Occipital lobe (tissue), 1 donor: ENCODE measurements at regions not wholly inside any gene's neighbourhood (a gene's known extent, or its start where the extent isn't known, plus 50 kb on each side); places are given as distances from the start of the nearest gene placed in this dataset.
"Not testable (repeated sequence)": the region's sequence is repeated elsewhere in the genome, so short reads cannot be mapped to it uniquely, and the experiment has no call there.

Source experiments
- DNase-seq: peaks from one replicate; lab custom pipeline; 2025; lab: John Stamatoyannopoulos, UW

DNA sequence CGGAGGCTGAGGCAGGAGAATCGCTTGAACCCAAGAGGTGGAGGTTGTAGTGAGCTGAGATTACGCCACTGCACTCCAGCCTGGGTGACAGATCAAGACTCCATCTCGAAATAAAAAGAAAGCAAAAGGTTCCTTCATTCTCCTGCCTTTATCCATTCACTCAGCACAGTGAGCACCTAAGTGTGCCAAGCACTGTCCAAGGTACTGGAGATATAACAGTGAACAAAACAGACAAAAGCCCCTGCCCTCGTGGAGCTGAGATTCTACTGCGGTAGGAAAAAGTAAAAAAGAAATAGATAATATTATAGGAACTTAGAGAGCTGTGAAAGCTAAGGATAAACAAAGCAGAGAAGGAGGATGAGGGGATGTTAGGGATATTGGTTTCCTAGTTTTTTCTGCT, 235.5 kb downstream of the NPIPA7 start:
- not testable (repeated sequence) for DNase-seq

DNA sequence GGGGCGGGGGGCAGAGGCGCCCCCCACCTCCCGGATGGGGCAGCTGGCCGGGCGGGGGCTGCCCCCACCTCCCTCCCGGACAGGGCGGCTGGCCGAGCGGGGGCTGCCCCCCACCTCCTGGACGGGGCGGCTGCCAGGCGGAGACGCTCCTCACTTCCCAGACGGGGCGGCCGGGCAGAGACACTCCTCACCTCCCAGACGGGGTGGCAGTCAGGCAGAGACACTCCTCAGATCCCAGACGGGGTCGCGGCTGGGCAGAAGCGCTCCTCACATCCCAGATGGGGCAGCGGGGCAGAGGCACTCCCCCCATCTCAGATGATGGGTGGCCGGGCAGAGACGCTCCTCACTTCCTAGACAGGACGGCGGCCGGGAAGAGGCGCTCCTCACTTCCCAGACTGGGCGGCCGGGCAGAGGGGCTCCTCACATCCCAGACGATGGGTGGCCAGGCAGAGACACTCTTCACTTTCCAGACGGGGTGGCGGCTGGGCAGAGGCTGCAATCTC, 240.1 kb downstream of the NPIPA7 start:
- not testable (repeated sequence) for DNase-seq

DNA sequence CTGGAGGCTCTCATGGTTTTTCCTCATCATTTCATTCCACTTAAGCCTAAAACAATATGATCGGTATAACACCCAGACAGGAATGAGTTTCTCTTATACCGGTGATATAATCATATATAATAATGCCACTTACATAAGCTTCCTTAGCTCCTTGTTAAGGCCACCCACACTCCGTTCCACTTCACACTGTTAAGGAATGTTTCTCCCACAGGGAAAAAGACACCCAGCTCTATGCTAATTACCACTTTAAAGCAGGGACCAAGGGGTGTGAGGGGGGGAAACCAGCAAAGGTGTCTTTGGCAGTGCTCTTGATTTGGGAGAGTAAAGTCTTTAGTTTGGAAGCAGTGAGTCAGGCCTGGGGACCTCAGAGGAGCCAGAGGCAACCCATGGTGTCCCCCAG, 245.4 kb downstream of the NPIPA7 start:
- not testable (repeated sequence) for DNase-seq

DNA sequence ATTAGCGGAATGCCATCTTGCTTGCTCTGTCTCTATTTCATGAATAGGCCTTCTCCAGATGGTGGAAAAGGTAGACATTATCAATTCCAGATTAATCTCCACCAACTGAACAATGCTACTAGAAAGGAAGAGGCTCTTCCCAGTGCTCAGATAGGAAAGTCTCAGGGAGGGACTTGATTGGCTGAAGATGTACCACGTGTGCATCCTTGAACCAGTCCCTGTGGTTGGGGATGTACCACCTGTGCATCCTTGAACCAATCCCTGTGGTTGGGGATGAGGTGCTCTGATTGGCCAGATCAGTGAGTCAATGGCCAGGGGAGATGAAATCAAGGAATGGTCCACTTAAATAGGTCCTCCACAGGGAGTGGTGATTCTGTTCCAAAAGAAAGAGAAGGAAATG, 246.2 kb downstream of the NPIPA7 start:
- not testable (repeated sequence) for DNase-seq

DNA sequence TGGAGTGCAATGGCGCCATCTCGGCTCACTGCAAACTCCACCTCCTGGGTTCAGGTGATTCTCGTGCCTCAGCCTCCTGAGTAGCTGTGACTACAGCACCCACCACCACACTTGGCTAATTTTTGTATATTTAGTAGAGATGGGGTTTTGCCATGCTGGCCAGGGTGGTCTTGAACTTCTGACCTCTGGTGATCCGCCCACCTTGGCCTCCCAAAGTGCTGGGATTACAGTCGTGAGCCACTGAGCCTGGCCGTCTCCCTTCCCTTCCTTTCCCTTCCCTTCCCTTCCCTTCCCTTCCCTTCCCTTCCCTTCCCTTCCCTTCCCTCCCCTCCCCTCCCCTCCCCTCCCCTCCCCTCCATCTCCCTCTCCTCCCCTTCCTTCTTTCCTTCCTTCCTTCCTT, 248.9 kb downstream of the NPIPA7 start:
- DNase-seq, result not testable (repeated sequence)

DNA sequence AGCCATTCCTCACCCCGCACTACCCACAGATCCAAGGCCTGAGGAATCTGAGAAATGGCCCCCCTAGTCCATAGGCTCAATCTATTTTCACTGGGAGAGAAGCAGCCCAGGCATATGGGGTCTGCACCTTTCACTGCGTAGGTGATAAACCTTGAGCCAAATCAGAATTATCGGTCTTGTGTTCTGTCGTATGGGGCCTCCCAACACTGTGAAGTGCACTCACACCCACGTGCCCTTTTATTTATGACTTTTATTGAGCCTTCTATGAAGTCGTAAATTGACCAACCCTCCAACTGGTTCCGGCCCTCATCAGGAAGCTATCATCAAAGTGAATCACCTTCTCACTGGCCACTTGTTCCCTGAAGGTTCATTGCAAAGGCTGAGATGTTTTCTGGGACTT, 259.3 kb downstream of the NPIPA7 start:
- not testable (repeated sequence) for DNase-seq

DNA sequence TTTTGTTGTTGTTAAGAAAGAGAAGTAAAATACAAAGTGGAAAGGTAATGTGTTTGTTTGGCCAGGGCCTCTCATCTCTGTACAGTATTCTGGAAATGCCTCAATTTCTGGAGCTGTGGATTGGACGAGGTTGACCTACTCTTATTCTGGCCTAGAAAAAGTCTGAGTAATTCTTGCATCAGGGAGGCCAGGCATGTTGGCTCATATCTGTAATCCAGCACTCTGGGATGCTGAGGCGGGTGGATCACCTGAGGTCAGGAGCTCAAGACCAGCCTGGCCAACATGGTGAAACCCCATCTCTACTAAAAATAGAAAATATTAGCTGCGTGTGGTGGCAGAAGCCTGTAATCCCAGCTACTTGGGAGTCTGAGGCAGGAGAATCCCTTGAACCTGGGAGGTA, 259.8 kb downstream of the NPIPA7 start:
- not testable (repeated sequence) for DNase-seq

DNA sequence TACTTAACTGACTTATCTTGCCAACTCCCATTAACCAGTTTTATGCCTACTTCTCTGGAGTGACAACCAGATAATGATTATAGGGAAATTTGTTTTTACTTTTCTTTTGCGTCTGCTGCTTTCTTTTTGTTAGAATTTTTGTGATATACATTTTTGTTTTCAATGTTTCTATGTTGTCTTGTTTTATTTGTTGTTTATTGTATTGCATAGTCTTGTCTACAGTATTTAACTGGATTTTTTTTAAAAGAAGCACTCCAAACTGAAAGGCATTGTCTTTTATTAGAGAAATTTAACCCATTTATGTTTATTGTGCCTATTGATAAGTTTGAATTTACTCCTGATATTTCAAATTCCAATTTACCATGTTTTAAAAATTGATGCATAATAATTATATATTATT, 264.9 kb downstream of the NPIPA7 start:
- DNase-seq, result not testable (repeated sequence)

DNA sequence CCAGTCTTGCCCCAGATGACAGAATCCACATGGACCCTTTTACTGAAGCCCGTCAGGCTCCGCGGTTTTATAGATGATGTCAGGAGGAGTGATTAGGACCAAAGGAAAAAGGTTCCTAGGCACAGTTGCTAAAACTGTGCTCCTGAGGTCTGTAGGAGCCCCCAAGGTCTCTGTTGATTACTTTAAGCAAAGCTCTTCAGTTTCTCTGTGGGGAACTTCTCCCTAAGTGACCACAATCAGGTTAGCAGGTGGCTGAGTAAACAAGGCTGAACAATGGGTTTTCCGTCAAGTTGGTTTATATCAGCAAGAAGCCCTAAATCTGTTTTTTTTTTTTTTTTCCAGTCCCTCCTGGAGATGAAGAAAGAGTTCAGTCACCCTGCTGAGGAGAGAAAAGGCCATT, 269.1 kb downstream of the NPIPA7 start:
- not testable (repeated sequence) for DNase-seq

DNA sequence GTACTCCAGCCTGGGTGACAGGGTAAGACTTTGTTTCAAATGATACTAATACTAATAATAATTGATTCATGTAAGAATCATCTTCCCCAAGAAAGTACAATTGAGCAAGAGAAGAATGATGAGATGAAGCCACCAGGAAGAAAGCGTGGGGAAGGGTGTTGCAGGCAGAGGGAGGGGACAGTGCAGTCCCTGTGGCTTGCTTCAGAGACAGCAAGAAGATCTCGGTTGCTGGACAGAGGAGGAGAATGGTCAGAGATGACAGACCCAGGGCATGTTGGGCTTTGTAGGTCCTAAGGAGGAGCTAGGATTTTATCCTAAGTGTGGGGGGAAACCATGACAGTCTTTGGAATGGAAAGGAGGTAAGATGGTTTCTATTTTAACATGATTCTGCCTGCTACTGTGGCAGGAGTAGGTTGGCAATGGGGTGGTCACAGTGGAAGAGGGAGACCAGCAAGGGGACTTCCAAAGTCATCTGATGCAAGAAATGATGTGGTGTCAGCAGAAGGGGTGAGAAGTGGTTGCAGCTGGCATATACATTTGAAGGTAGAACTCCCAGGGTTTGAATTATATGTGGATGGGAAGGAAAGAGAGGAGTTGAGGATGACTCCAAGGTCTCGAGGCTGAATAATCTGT, 293.4 kb downstream of the NPIPA7 start:
- not testable (repeated sequence) for DNase-seq

DNA sequence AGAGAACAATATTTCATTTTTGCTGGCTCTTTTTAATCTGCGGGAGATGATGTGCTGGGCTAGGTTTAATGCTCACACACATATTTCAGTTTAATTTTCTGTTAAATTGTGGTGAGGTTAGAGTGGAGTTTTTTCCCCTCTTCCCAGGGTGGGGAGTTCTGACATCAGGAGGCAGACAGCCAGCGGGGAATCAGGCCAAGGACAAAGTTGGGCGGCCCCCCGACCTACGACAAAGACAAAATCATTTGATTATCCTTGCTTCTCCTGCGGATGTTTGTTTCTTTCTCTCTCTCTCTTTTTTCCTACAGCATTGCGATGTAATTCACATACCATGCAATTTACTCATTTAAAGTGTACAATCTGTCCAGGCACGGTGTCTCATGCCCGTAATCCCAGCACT, 295.9 kb downstream of the NPIPA7 start:
- not testable (repeated sequence) for DNase-seq

DNA sequence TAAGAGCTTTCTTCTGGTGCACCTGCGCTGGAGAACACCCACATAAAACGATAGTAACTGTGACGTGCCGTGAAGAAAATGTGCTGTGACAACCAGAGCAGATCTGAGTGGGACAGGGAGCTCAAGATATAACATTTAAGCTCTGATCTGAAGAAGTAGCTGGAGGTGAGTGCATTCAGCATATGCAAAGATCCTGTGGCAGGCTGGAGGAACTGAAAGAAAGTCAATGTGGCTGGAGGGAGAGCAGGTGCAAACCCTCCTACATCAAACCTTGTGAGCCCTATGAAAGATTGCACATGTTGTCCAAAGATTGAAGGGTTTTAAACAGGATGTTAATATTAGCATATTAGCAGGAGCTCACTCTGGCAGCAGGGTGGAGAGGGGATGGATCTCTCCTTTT, 342.9 kb downstream of the NPIPA7 start:
- DNase-seq, result not testable (repeated sequence)

DNA sequence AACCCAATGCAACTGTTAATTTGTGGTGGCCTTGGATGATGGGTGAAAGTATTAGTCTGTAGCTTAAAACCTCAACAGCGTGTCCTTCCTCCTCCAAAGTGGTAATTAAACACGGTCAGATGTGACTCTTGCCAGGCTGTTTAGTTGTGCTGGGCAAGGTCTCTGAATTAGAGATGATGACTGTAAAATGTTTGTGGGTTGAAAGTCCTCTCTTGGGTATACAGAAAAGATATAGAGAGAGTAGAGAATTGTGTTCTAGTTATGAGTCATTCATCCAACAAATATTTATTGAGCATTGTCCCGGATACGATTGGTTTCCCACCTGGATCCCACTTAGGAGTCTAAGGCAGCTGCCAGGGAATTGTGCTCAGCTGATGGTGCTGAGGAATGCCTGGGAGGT, 343.7 kb downstream of the NPIPA7 start:
- not testable (repeated sequence) for DNase-seq

DNA sequence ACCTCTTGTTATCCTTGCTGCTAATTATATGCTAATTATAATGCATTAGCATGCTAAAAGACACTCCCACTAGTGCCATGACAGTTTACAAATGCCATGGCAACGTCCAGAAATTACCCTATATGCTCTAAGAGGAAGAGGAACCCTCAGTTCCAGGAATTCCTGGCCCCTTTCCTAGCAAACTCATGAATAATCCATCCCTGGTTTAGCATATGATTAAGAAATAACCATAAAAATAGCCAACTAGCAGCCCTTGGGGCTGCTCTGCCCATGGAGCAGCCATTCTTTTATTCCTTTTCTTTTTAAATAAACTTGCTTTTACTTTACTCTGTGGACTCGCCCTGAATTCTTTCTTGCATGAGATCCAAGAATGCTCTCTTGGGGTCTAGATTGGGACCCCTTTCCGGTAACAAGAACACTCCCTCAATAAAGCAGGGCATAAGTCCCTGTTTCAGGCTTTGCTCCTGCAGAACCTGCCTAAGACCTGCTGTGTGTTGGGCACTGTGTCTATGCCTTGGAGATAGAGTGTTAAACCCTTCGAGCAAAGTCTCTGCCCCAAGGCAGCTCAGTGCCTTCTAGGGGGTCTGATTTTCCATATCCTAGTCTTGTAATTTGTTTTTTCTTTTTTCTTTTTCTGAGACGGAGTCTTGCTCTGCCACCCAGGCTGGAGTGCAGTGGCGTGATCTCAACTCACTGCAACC, 345.0 kb downstream of the NPIPA7 start:
- DNase-seq, result not testable (repeated sequence)

DNA sequence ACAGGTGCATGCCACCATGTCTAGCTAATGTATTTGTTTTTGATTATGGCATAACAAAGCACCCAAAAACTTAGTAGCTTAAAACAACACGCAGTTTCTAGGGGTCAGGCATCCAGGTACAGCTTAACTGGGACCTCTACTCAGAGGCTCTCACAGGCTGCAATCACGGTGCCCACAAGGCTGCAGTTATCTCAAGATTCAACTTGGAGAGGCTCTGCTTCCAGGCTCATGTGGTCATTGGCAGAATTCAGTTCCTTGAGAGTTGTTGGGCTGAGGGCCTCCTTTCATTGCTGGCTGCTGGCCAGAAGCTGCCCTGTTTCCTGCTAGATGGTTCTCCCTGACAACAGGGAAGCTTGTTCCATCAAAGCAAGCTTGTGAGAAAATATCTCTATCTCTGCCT, 348.1 kb downstream of the NPIPA7 start:
- DNase-seq, result not testable (repeated sequence)

DNA sequence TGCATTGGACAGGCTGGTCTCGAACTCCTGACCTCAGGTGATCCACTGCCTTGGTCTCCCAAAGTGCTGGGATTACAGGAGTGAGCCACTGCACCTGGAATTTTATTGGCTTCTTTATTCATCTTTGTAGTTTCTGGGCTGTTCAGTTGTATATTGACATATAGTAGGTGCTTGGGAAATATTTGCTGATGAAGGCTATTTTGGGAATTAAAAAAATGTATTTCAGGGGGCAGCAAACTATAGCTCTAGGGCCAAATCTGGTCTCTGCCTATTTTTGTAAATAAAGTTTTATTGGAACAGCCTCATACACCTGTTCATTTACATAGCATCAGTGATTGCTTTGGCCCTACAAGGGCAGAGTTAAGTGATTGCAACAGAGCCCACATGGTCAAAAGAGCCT, 363.6 kb downstream of the NPIPA7 start:
- DNase-seq, result not testable (repeated sequence)

DNA sequence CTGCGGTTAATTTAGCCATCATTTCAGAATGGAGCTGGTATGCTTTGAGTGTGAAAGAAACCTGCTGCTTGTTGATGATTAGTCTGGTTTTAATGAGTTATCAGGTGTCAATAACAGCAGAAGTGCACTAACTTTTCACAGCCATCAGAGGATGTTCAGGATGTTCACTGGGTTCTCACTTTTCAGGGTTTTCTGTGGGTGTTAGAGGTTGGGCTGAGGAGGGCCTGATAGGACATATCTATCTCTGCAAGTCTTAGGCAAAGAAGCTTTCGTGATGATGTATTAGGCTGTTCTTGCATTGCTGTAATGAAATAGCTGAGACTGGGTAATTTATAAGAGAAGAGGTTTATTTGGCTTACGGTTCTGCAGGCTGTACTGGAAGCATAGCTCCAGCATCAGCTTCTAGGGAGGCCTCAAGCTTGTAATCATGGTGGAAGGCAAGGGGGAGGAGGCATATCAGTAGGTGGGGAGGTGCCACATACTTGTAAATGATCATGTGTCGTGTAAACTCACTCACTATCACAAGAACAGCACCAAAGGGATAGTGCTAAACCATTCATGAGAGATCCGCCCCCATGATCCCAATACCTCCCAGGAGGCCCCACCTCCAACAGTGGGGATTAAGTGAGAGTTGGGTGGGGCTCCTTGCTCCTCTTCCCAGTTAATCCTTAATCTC, 376.2 kb downstream of the NPIPA7 start:
- not testable (repeated sequence) for DNase-seq

DNA sequence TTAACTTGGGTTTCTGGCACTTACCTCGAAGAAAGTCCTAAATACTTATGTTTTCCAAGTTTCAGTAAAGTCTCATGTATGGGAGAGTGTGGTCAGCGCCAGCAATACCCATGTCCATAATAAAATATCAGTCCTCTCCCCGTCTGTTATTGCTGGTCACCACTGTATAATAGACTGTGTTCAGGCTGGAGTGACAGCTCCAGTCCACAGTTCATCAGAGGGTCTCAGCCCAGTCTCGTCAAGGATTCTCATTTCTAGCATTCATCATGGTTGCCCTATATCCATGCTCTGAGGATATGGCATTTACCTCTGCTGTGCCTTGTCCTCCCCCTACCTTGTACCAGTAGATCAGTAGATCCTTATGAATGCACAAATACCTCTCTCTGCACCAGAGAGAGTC, 384.5 kb downstream of the NPIPA7 start:
- DNase-seq, result no peak

DNA sequence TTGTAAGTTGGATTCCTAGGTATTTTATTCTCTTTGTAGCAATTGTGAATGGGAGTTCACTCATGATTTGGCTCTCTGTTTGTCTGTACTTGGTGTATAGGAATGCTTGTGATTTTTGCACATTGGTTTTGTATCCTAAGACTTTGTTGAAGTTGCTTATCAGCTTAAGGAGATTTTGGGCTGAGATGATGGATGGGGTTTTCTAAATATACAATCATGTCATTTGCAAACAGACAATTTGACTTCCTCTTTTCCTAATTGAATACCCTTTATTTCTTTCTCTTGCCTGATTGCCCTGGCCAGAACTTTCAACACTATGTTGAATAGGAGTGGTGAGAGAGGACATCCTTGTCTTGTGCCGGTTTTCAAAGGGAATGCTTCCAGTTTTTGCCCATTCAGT, 391.8 kb downstream of the NPIPA7 start:
- not testable (repeated sequence) for DNase-seq

DNA sequence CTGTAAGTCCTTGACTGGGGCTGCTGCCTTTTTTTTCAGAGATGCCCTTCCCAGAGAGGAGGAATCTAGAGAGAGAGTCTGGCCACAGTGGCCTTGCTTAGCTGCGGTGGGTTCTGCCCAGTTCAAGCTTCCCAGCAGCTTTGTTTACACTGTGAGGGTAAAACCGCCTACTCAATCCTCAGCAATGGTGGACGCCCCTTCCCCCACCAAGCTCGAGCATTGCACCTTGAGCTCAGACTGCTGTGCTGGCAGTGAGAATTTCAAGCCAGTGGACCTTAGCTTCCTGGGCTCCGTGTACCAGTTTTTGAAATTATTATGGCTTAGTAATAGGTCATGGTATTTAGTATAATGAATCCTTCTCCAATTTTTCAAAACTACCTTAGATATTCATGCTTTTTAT, 395.4 kb downstream of the NPIPA7 start:
- no peak for DNase-seq

DNA sequence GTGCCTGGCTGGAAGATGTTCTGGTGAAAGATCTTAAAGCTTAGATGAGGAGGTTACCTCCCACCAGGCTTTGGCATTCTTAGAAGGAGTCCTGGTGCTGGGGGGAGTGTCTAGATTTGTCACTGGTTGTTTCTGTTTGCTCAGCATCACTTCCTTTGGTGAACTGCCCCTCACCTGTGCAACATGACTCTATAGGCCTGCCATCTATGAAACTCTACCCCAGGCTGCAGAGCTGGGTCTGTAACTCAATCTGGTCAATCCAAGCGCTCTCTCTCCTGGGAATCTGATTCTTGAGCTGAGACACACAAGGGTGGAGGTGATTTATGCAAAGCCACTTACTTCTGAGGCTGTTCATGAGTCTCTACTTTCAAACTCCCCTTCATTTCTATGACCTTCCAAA, 399.4 kb downstream of the NPIPA7 start:
- DNase-seq, result no peak

DNA sequence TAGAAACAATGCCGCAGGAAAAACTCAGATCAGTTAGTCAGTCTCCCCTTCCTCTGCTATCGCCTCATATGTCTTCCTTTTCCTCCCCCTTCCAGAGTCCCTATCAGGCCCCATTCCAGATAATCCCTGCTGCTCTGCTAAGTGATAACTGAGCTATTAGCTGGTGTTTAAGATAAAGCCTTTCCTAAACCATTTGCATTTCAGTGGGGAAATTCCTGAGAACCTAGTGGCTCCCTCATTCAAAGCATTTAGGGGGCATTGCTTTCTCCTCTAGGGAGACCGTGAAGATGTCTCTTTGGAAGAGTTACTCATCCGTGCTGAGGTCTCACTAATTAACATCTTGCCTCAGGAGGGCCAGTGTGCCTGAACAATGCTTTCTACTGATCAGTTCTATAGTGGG, 401.6 kb downstream of the NPIPA7 start:
- no peak for DNase-seq
